IMR-90 (cell line): ENCODE measurements at regions not wholly inside any gene's neighbourhood (a gene's known extent, or its start where the extent isn't known, plus 50 kb on each side); places are given as distances from the start of the nearest gene placed in this dataset.

Source experiments
- ATAC-seq: fragments of 200-7000 bp; cut with Tn5 transposase; 2 replicates; pipeline ENCODE4 v1.9.1; 2020; ENCODE audit warnings: low read depth, mild to moderate bottlenecking, moderate library complexity
- BruUV-seq: library from RNA; stranded (reverse); fragments of 400-500 nt; replicated peaks from 2 replicates; lab custom pipeline; 2021; lab: Mats Ljungman, UMichigan
- CTCF ChIA-PET: fragments of 300-600 bp; formaldehyde crosslinking; extraction: SDS; loops from one replicate; lab custom pipeline; 2021; ENCODE audit warnings: antibody characterized with exemption; lab: Yijun Ruan, JAX
- POLR2A ChIA-PET: fragments of 300-600 bp; sonication (Branson Sonifier 250); formaldehyde crosslinking; loops from one replicate; lab custom pipeline; 2022; ENCODE audit warnings: antibody characterized with exemption; ENCODE audit not compliant: unreplicated experiment; lab: Charles Lee
- DNase-seq: peaks from one replicate; pipeline ENCODE4 v3.0.0; 2013
- H2AFZ ChIP-seq: replicated peaks from 2 replicates; pipeline ENCODE3; 2013; ENCODE audit warnings: low read length, mild to moderate bottlenecking; ENCODE audit not compliant: poor library complexity
- H2AK5ac ChIP-seq: 2 replicates; pipeline ENCODE4 v1.6.1; 2013; ENCODE audit warnings: low read depth, low read length, inconsistent platforms
- H2AK9ac ChIP-seq: replicated peaks from 2 replicates; pipeline ENCODE3; 2013; ENCODE audit warnings: mild to moderate bottlenecking, low read depth, low read length, moderate library complexity; ENCODE audit not compliant: poor library complexity
- H2BK120ac ChIP-seq: 2 replicates; pipeline ENCODE4 v1.6.1; 2013; ENCODE audit warnings: low read depth, low read length, inconsistent platforms
- H2BK15ac ChIP-seq: 3 replicates; pipeline ENCODE4 v1.6.1; 2013; ENCODE audit warnings: low read depth, low read length, inconsistent platforms
- H2BK20ac ChIP-seq: 2 replicates; pipeline ENCODE4 v1.6.1; 2013; ENCODE audit warnings: low read depth, mild to moderate bottlenecking, inconsistent platforms, low read length, moderate library complexity
- H2BK5ac ChIP-seq: 2 replicates; pipeline ENCODE4 v1.6.1; 2013; ENCODE audit warnings: mild to moderate bottlenecking, low read depth, low read length, inconsistent platforms; ENCODE audit not compliant: poor library complexity, severe bottlenecking
- H3K14ac ChIP-seq: replicated peaks from 2 replicates; pipeline ENCODE4 v1.6.1; 2013; ENCODE audit warnings: low read depth, low read length, inconsistent platforms
- H3K18ac ChIP-seq: 2 replicates; pipeline ENCODE4 v1.6.1; 2013; ENCODE audit warnings: low read depth, low read length, control low read depth
- H3K23ac ChIP-seq: 2 replicates; pipeline ENCODE4 v1.6.1; 2013; ENCODE audit warnings: low read depth, low read length, inconsistent platforms
- H3K27ac ChIP-seq: 2 replicates; pipeline ENCODE4 v1.5.1; 2013; ENCODE audit warnings: mild to moderate bottlenecking, control low read depth, low read length; ENCODE audit not compliant: insufficient read depth
- H3K27me3 ChIP-seq: 2 replicates; pipeline ENCODE4 v1.6.1; 2013; ENCODE audit warnings: low read length; ENCODE audit not compliant: control insufficient read depth, insufficient read depth
- H3K36me3 ChIP-seq: 2 replicates; pipeline ENCODE4 v1.6.1; 2013; ENCODE audit warnings: low read length, mixed read lengths; ENCODE audit not compliant: control insufficient read depth, insufficient read depth
- H3K4ac ChIP-seq: 2 replicates; pipeline ENCODE4 v1.6.1; 2013; ENCODE audit warnings: low read depth, low read length, inconsistent platforms
- H3K4me1 ChIP-seq: 2 replicates; pipeline ENCODE4 v1.6.1; 2013; ENCODE audit warnings: low read length, mixed read lengths; ENCODE audit not compliant: control insufficient read depth, insufficient read depth
- H3K4me2 ChIP-seq: 2 replicates; pipeline ENCODE4 v1.6.1; 2013; ENCODE audit warnings: low read depth, mild to moderate bottlenecking, control low read depth, low read length, moderate library complexity
- H3K4me3 ChIP-seq: 2 replicates; pipeline ENCODE4 v1.5.1; 2013; ENCODE audit warnings: low read depth, mild to moderate bottlenecking, control low read depth, low read length, moderate library complexity; ENCODE audit not compliant: insufficient read depth
- H3K56ac ChIP-seq: 2 replicates; pipeline ENCODE4 v1.6.1; 2013; ENCODE audit warnings: low read length, inconsistent platforms; ENCODE audit not compliant: insufficient read depth; ENCODE audit errors: extremely low read depth
- H3K79me1 ChIP-seq, 2 experiments: 2 replicates each; pipeline ENCODE4 v1.6.1; 2013; ENCODE audit warnings: low read length in 2 of 2, inconsistent platforms in 1 of 2, low read depth in 1 of 2
- H3K9ac ChIP-seq: 2 replicates; pipeline ENCODE4 v1.6.1; 2013; ENCODE audit warnings: low read depth, low read length, control low read depth
- H3K9me1 ChIP-seq: 2 replicates; pipeline ENCODE4 v1.6.1; 2013; ENCODE audit warnings: low read length, inconsistent platforms; ENCODE audit not compliant: insufficient read depth
- H3K9me3 ChIP-seq: 2 replicates; pipeline ENCODE4 v1.6.1; 2013; ENCODE audit warnings: low read length; ENCODE audit not compliant: control insufficient read depth, insufficient read depth
- H4K20me1 ChIP-seq: 2 replicates; pipeline ENCODE4 v1.6.1; 2013; ENCODE audit warnings: low read length, inconsistent platforms; ENCODE audit not compliant: insufficient read depth
- H4K5ac ChIP-seq: 2 replicates; pipeline ENCODE4 v1.6.1; 2013; ENCODE audit warnings: mild to moderate bottlenecking, low read depth, low read length, control low read depth
- H4K8ac ChIP-seq, 2 experiments: 2 replicates each; pipeline ENCODE4 v1.6.1; 2013; ENCODE audit warnings: low read depth in 2 of 2, low read length in 2 of 2, control low read depth in 1 of 2, inconsistent platforms in 1 of 2
- H4K91ac ChIP-seq: 2 replicates; pipeline ENCODE4 v1.6.1; 2013; ENCODE audit warnings: low read depth, low read length, inconsistent platforms; ENCODE audit not compliant: insufficient read depth
- BHLHE40 ChIP-seq: fragments of 150-350 bp; IDR thresholded peaks from 2 replicates; pipeline ENCODE4 v1.6.1; 2016; ENCODE audit warnings: mild to moderate bottlenecking, low read depth, low read length
- CEBPB ChIP-seq: IDR thresholded peaks from 2 replicates; pipeline ENCODE4 v1.6.1; 2012; ENCODE audit warnings: low read depth, low read length, improper control_type of control experiment
- CHD1 ChIP-seq: IDR thresholded peaks from 2 replicates; pipeline ENCODE4 v1.6.1; 2012; ENCODE audit warnings: low read depth, low read length, improper control_type of control experiment
- FOS ChIP-seq: fragments of 150-350 bp; IDR thresholded peaks from 2 replicates; pipeline ENCODE4 v1.6.1; 2016; ENCODE audit warnings: low read depth, low read length
- MAFK ChIP-seq: IDR thresholded peaks from 2 replicates; pipeline ENCODE4 v1.6.1; 2012; ENCODE audit warnings: low read depth, low read length, improper control_type of control experiment
- MAZ ChIP-seq: IDR thresholded peaks from 2 replicates; pipeline ENCODE4 v1.6.1; 2012; ENCODE audit warnings: low read depth, mild to moderate bottlenecking, low read length, improper control_type of control experiment, moderate library complexity, borderline replicate concordance
- MXI1 ChIP-seq: IDR thresholded peaks from 2 replicates; pipeline ENCODE4 v1.6.1; 2012; ENCODE audit warnings: low read depth, mild to moderate bottlenecking, low read length, moderate library complexity, borderline replicate concordance
- NFE2L2 ChIP-seq: fragments of 150-350 bp; IDR thresholded peaks from 2 replicates; pipeline ENCODE4 v1.6.1; 2016; ENCODE audit warnings: low read depth, mild to moderate bottlenecking, low read length
- POLR2A ChIP-seq: IDR thresholded peaks from 2 replicates; pipeline ENCODE4 v1.6.1; 2012; ENCODE audit warnings: mild to moderate bottlenecking, low read depth, low read length
- RAD21 ChIP-seq: IDR thresholded peaks from 2 replicates; pipeline ENCODE4 v1.6.1; 2012; ENCODE audit warnings: low read length, improper control_type of control experiment
- RCOR1 ChIP-seq: IDR thresholded peaks from 2 replicates; pipeline ENCODE4 v1.6.1; 2012; ENCODE audit warnings: mild to moderate bottlenecking, low read length, improper control_type of control experiment; ENCODE audit not compliant: insufficient replicate concordance
- RFX5 ChIP-seq: IDR thresholded peaks from 2 replicates; pipeline ENCODE4 v1.8.0; 2012; ENCODE audit warnings: low read depth, mild to moderate bottlenecking, low read length, moderate library complexity
- SMC3 ChIP-seq: fragments of 150-350 bp; IDR thresholded peaks from 2 replicates; pipeline ENCODE4 v1.6.1; 2016; ENCODE audit warnings: low read depth, mild to moderate bottlenecking, antibody characterized with exemption, low read length, moderate library complexity
- WGBS, 2 experiments: methylation state at CpG; one replicate each; pipeline versions ENCODE4 v1.1.5 to v1.1.7; 2013; ENCODE audit warnings: missing lambda C conversion rate in 2 of 2; ENCODE audit not compliant: insufficient read length in 1 of 2; ENCODE audit errors: extremely low coverage in 2 of 2; 5-methylcytosine and 5-hydroxymethylcytosine counted together
- dilution Hi-C: fragments of 300-500 bp; cut with HindIII; formaldehyde crosslinking; loops from one replicate; pipeline ENCODE4 v1.14.3; 2018; ENCODE audit warnings: low sequenced_read_pairs; ENCODE audit not compliant: unreplicated experiment
- in situ Hi-C: fragments of 300-500 bp; cut with MboI; formaldehyde crosslinking; loops from 3 replicates; pipeline ENCODE4 v1.14.3; 2019; ENCODE audit warnings: low sequenced_read_pairs, inconsistent platforms, mixed read lengths
- intact Hi-C: fragments of 100-400 bp; cut with micrococcal nuclease; formaldehyde crosslinking; loops from 2 replicates; pipeline ENCODE4 v1.10.0; 2022
- TF ChIP-seq, protein P1 (sequence below): conservative IDR thresholded peaks from 2 replicates; pipeline ENCODE4 v1.5.1; 2012; ENCODE audit warnings: mild to moderate bottlenecking, low read depth, low read length, improper control_type of control experiment
- TF ChIP-seq, protein P2 (sequence below): fragments of 150-350 bp; IDR thresholded peaks from 2 replicates; pipeline ENCODE4 v1.6.1; 2017; ENCODE audit warnings: mild to moderate bottlenecking, antibody characterized with exemption, low read length, low read depth
- TF ChIP-seq, protein P3 (sequence below): fragments of 150-350 bp; IDR thresholded peaks from 2 replicates; pipeline ENCODE4 v1.6.1; 2016; ENCODE audit warnings: low read depth, mild to moderate bottlenecking, low read length, moderate library complexity, borderline replicate concordance

DNA sequence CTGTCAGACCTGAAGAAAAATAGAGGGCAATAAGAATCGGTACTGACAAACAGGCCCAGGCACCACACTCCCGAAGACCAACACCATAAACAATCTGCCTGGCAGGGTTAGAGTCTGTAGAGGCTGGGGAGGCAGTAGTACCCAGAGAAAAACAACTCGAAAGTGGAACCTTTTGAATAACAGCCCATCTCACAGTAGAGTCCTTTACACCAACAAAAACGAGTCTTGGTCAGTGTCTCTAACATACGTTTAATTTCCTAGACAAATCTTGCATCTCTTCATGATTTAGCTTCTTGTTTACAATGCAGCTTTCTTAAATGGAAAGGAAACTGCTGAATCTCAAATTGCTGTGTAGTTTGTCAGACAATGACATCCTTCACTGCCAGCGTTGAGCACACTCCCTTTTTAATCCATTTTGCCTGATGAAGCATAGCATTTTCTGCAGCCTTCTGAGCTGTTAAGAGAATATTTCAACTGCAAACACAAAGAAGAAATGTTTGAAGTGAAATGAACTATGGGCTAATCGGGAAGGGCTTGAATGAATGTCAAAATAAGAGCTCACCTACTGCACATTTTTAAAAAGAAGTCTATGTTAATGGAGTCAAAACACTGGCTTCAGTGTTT, 73.1 kb upstream of the DSG1 start:
- Histone ChIP-seq H3K18ac (no peak overlapping the region), H3K4ac (no peak overlapping the region), H2BK120ac (no peak overlapping the region), H4K20me1 (no peaks in the 10 kb centered on the region), H2AK9ac (no peak overlapping the region), H3K4me1 (no peaks in the 10 kb centered on the region), H3K79me1 (no peaks in the 10 kb centered on the region), H3K9me1 (no peaks in the 10 kb centered on the region), H3K23ac (no peak overlapping the region), H4K8ac (no peak overlapping the region), H3K9ac (no peak overlapping the region), H3K56ac (no peak overlapping the region), H2AK5ac (no peak overlapping the region), H3K14ac (no peak overlapping the region), H3K27ac (no peak overlapping the region), H4K5ac (no peak overlapping the region), H2BK5ac (no peak overlapping the region), H3K4me3 (no peak overlapping the region), H2BK20ac (no peak overlapping the region), H3K36me3 (no peaks in the 10 kb centered on the region), H3K4me2 (no peak overlapping the region; the same call in 1 of the 2 replicates), H2AFZ (no peak overlapping the region), H3K9me3 (no peaks in the 10 kb centered on the region), H3K27me3 (no peaks in the 10 kb centered on the region), H4K91ac (no peak overlapping the region), H2BK15ac (no peak overlapping the region)
- POLR2A ChIA-PET, result no interaction called here
- no peak for ATAC-seq
- BruUV-seq, result no TSS peak
- CTCF ChIA-PET, result no interaction called here
- intact Hi-C loops, result no loop called here
- TF ChIP-seq RCOR1, result no peak
- no peak for TF ChIP-seq MAFK
- no peak for TF ChIP-seq MXI1
- TF ChIP-seq FOS, result no peak
- TF ChIP-seq, protein P1, sequence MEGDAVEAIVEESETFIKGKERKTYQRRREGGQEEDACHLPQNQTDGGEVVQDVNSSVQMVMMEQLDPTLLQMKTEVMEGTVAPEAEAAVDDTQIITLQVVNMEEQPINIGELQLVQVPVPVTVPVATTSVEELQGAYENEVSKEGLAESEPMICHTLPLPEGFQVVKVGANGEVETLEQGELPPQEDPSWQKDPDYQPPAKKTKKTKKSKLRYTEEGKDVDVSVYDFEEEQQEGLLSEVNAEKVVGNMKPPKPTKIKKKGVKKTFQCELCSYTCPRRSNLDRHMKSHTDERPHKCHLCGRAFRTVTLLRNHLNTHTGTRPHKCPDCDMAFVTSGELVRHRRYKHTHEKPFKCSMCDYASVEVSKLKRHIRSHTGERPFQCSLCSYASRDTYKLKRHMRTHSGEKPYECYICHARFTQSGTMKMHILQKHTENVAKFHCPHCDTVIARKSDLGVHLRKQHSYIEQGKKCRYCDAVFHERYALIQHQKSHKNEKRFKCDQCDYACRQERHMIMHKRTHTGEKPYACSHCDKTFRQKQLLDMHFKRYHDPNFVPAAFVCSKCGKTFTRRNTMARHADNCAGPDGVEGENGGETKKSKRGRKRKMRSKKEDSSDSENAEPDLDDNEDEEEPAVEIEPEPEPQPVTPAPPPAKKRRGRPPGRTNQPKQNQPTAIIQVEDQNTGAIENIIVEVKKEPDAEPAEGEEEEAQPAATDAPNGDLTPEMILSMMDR, result no peak
- no peak for TF ChIP-seq NFE2L2
- no peak for TF ChIP-seq RAD21
- TF ChIP-seq RFX5, result no peak
- TF ChIP-seq BHLHE40, result no peak
- TF ChIP-seq CEBPB, result no peak
- no peak for TF ChIP-seq POLR2A
- no peak for TF ChIP-seq SMC3
- TF ChIP-seq, protein P2, sequence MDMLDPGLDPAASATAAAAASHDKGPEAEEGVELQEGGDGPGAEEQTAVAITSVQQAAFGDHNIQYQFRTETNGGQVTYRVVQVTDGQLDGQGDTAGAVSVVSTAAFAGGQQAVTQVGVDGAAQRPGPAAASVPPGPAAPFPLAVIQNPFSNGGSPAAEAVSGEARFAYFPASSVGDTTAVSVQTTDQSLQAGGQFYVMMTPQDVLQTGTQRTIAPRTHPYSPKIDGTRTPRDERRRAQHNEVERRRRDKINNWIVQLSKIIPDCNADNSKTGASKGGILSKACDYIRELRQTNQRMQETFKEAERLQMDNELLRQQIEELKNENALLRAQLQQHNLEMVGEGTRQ, result no peak
- TF ChIP-seq MAZ, result no peak
- no peak for TF ChIP-seq CHD1
- TF ChIP-seq, protein P3, sequence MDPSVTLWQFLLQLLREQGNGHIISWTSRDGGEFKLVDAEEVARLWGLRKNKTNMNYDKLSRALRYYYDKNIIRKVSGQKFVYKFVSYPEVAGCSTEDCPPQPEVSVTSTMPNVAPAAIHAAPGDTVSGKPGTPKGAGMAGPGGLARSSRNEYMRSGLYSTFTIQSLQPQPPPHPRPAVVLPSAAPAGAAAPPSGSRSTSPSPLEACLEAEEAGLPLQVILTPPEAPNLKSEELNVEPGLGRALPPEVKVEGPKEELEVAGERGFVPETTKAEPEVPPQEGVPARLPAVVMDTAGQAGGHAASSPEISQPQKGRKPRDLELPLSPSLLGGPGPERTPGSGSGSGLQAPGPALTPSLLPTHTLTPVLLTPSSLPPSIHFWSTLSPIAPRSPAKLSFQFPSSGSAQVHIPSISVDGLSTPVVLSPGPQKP, result no peak
- dilution Hi-C loops, result no loop called here
- in situ Hi-C loops, result no loop called here
- DNase-seq, result no peak
- WGBS, 2 experiments, result no CpG with 5 or more reads among the region's 7 CpGs
